ENCODE measurements at regions not wholly inside any gene's neighbourhood (a gene's known extent, or its start where the extent isn't known, plus 50 kb on each side); places are given as distances from the start of the nearest gene placed in this dataset.
A peak's percentile ranks its signal among the peaks of the same experiment; 100 is the strongest.

GRCh38 chr10:21315645-21316220 is 209.7 kb downstream of the SKIDA1 start:
- FAIRE-seq = peak; percentile 97

- no peak for FAIRE-seq
Measured at GRCh38 chr10:21314906-21315644, 210.4 kb downstream of the SKIDA1 start.

- FAIRE-seq = peak; percentile 85
Measured at GRCh38 chr10:21314111-21314626, 211.3 kb downstream of the SKIDA1 start.

- no peak for FAIRE-seq
Measured at GRCh38 chr10:21313691-21314090, 211.8 kb downstream of the SKIDA1 start.

- FAIRE-seq = no peak
Measured at GRCh38 chr10:21311426-21311825, 214.1 kb downstream of the SKIDA1 start.

- FAIRE-seq = no peak
Measured at GRCh38 chr10:21309427-21309826, 216.1 kb downstream of the SKIDA1 start.

- no peak for FAIRE-seq
Measured at GRCh38 chr10:21308946-21309345, 216.5 kb downstream of the SKIDA1 start.

- FAIRE-seq = no peak
Measured at GRCh38 chr10:21308018-21308417, 217.5 kb downstream of the SKIDA1 start.

GRCh38 chr10:21304608-21305007 is 220.9 kb downstream of the SKIDA1 start:
- no peak for FAIRE-seq

GRCh38 chr10:21304198-21304597 is 221.3 kb downstream of the SKIDA1 start:
- FAIRE-seq = no peak

- FAIRE-seq = no peak
Measured at GRCh38 chr10:21300551-21300950, 224.9 kb downstream of the SKIDA1 start.

GRCh38 chr10:21299330-21299729 is 226.2 kb downstream of the SKIDA1 start:
- no peak for FAIRE-seq

- FAIRE-seq = no peak
Measured at GRCh38 chr10:21298701-21299100, 226.8 kb downstream of the SKIDA1 start.

GRCh38 chr10:21297603-21298383 is 227.7 kb downstream of the SKIDA1 start:
- FAIRE-seq = no peak

- no peak for FAIRE-seq
Measured at GRCh38 chr10:21296575-21297355, 228.7 kb downstream of the SKIDA1 start.

- no peak for FAIRE-seq
Measured at GRCh38 chr10:21293518-21294356, 231.7 kb downstream of the SKIDA1 start.

GRCh38 chr10:21292763-21293517 is 232.5 kb downstream of the SKIDA1 start:
- FAIRE-seq = peak; percentile 100

- peak; percentile 70 for FAIRE-seq
Measured at GRCh38 chr10:21290499-21291160, 234.9 kb downstream of the SKIDA1 start.

GRCh38 chr10:21289961-21290360 is 235.5 kb downstream of the SKIDA1 start:
- FAIRE-seq = no peak

- no peak for FAIRE-seq
Measured at GRCh38 chr10:21289271-21289670, 236.2 kb downstream of the SKIDA1 start.

Measured in TTC549 (cell line).